ENCODE measurements at regions not wholly inside any gene's neighbourhood (a gene's known extent, or its start where the extent isn't known, plus 50 kb on each side); places are given as distances from the start of the nearest gene placed in this dataset.

GRCh38 chr18:27413495-27414401, 228.6 kb upstream of the CHST9 start:
- in situ Hi-C loops (cut with HindIII; ENCODE audit: low sequenced_read_pairs): no loop called here

GRCh38 chr18:27412556-27412955, 227.4 kb upstream of the CHST9 start:
- in situ Hi-C loops (cut with HindIII; ENCODE audit: low sequenced_read_pairs): no loop called here

- in situ Hi-C loops (cut with HindIII; ENCODE audit: low sequenced_read_pairs): no loop called here
Observed at GRCh38 chr18:27411911-27412310, 226.8 kb upstream of the CHST9 start.

- in situ Hi-C loops (cut with HindIII; ENCODE audit: low sequenced_read_pairs): no loop called here
Observed at GRCh38 chr18:27411013-27411412, 225.9 kb upstream of the CHST9 start.

- in situ Hi-C loops (cut with HindIII; ENCODE audit: low sequenced_read_pairs): no loop called here
Observed at GRCh38 chr18:27404855-27405254, 219.7 kb upstream of the CHST9 start.

- in situ Hi-C loops (cut with HindIII; ENCODE audit: low sequenced_read_pairs): no loop called here
Observed at GRCh38 chr18:27400001-27400400, 214.9 kb upstream of the CHST9 start.

- in situ Hi-C loops (cut with HindIII; ENCODE audit: low sequenced_read_pairs): no loop called here
Observed at GRCh38 chr18:27395752-27396151, 210.6 kb upstream of the CHST9 start.

GRCh38 chr18:27394687-27395086, 209.6 kb upstream of the CHST9 start:
- in situ Hi-C loops (cut with HindIII; ENCODE audit: low sequenced_read_pairs): no loop called here

GRCh38 chr18:27382567-27383216, 197.6 kb upstream of the CHST9 start:
- in situ Hi-C loops (cut with HindIII; ENCODE audit: low sequenced_read_pairs): no loop called here

- in situ Hi-C loops (cut with HindIII; ENCODE audit: low sequenced_read_pairs): no loop called here
Observed at GRCh38 chr18:27378431-27379095, 193.5 kb upstream of the CHST9 start.

- in situ Hi-C loops (cut with HindIII; ENCODE audit: low sequenced_read_pairs): no loop called here
Observed at GRCh38 chr18:27377251-27377650, 192.1 kb upstream of the CHST9 start.

- in situ Hi-C loops (cut with HindIII; ENCODE audit: low sequenced_read_pairs): no loop called here
Observed at GRCh38 chr18:27372386-27372785, 187.3 kb upstream of the CHST9 start.

GRCh38 chr18:27366665-27367064, 181.6 kb upstream of the CHST9 start:
- in situ Hi-C loops (cut with HindIII; ENCODE audit: low sequenced_read_pairs): no loop called here

GRCh38 chr18:27366151-27366550, 181.0 kb upstream of the CHST9 start:
- in situ Hi-C loops (cut with HindIII; ENCODE audit: low sequenced_read_pairs): no loop called here

- in situ Hi-C loops (cut with HindIII; ENCODE audit: low sequenced_read_pairs): no loop called here
Observed at GRCh38 chr18:27363872-27364271, 178.8 kb upstream of the CHST9 start.

- in situ Hi-C loops (cut with HindIII; ENCODE audit: low sequenced_read_pairs): no loop called here
Observed at GRCh38 chr18:27361477-27361876, 176.4 kb upstream of the CHST9 start.

- in situ Hi-C loops (cut with HindIII; ENCODE audit: low sequenced_read_pairs): no loop called here
Observed at GRCh38 chr18:27355308-27355707, 170.2 kb upstream of the CHST9 start.

- in situ Hi-C loops (cut with HindIII; ENCODE audit: low sequenced_read_pairs): no loop called here
Observed at GRCh38 chr18:27353273-27353672, 168.2 kb upstream of the CHST9 start.

- in situ Hi-C loops (cut with HindIII; ENCODE audit: low sequenced_read_pairs): no loop called here
Observed at GRCh38 chr18:27349284-27349882, 164.3 kb upstream of the CHST9 start.

- in situ Hi-C loops (cut with HindIII; ENCODE audit: low sequenced_read_pairs): no loop called here
Observed at GRCh38 chr18:27331606-27332005, 146.5 kb upstream of the CHST9 start.

- in situ Hi-C loops (cut with HindIII; ENCODE audit: low sequenced_read_pairs): no loop called here
Observed at GRCh38 chr18:27314996-27315395, 129.9 kb upstream of the CHST9 start.
